HG02642 (cell line): ENCODE measurements at regions not wholly inside any gene's neighbourhood (a gene's known extent, or its start where the extent isn't known, plus 50 kb on each side); places are given as distances from the start of the nearest gene placed in this dataset.

Experiments used
- ATAC-seq: cut with Tn5 transposase; IDR thresholded peaks from one replicate; pipeline ENCODE4 v1.9.1; 2021; ENCODE audit warnings: mild to moderate bottlenecking; ENCODE audit not compliant: unreplicated experiment, poor library complexity

DNA sequence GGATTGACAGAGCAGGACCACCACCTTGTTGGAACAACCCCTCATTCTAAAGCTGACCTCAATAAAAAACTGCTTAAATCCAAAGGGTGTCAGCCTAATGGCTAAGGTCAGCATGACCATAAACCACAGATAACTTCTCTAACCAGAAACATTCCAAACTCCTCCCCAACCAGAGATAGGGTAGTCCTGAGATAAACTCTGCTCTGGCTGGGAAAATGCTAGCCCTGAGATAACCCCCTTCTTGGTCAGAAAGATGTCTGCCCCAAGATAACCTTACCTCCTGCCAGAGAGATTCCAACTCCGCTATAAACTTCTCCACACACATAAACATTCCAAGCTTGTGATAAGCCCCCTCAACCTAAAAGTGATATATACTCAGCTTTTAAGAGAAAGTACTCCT, 364.8 kb upstream of the RBMY1B start:
- ATAC-seq: no peak

DNA sequence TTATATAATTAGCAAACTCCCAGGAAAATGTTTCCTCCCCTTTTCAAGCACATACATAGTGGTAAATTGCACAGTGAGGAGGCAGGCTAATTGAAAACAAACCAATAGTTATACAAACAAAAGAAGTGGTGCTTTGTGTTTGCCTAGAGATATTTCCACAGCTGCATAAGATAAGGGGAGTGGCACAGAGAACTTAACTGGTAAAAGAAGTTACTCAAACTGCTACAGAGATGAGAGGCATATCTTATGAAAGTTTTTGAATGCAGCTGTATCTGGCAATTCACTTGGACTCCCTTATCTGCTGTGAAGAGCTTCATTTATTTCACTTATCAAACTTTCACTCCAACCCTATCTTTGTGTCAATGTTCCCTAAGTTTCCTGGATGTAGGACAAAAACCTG, 361.2 kb upstream of the RBMY1B start:
- no peak for ATAC-seq

DNA sequence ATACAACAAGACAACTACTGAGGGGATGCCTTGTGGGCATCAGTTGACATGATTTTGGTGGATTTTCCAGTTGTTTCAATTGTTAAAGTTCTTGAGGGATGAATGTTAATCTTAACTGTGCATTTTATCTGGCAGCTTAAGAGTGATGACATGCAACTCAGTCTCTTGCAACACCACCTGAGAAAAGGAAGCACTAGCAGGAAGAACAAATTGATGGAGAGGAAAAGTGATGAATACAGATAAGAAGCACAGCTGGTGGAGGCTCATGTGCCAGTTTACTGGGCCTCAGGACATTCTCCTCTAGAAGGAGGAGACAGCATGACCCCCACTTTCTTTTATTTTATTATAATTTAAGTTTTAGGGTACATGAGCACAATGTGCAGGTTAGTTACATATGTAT, 341.3 kb upstream of the RBMY1B start:
- ATAC-seq: no peak

DNA sequence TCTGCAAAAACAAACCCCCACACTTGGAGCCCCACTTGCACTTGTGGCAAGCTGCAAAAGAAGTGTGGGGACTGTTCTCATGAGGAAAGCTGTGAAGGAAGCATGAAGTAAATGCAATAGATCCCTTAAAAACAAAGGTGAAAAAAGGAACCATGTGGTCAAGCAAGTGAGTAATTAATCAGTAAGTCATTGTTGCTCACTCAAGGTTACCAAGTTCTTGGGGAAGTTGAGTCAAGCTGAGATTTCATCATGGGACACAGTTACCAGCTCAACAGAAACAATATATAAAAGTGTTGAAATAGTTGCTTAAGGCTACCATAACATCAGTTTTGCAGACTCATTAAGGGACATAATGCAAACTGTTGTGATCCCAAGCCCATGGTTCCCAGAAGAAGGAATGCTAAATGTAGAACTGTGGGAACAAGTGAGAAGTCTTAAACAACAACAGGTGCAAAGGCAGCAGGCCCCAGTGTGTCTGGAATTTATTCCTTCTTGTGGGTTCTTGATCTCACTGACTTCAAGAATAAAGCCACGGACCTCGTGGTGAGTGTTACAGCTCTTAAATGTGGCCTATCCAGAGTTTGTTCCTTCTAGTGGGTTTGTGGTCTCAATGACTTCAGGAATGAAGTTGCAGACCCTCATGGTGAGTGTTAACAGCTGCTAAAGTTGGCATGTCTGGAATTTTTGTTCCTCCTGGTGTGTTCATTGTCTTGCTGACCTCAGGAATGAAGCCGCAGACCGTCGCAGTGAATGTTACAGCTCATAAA, 336.3 kb upstream of the RBMY1B start:
- ATAC-seq: no peak

DNA sequence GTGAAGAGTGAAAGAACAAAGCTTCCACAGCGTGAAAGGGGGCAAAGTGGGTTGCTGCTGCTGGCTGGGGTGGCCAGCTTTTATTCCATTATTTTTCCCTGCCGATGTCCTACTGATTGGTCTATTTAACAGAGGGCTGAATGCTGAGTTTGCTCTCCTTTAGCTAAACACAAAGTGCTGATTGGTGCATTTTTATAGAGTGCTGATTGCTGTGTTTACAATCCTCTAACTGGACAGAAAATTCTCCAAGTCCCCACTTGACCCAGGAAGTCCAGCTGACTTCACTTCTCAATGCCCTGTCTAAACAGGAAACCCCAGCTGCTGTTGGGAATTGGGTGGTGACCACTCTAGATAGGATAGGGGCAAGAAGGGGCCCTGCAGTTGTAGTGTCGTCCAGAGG, 335.6 kb upstream of the RBMY1B start:
- ATAC-seq: no peak

DNA sequence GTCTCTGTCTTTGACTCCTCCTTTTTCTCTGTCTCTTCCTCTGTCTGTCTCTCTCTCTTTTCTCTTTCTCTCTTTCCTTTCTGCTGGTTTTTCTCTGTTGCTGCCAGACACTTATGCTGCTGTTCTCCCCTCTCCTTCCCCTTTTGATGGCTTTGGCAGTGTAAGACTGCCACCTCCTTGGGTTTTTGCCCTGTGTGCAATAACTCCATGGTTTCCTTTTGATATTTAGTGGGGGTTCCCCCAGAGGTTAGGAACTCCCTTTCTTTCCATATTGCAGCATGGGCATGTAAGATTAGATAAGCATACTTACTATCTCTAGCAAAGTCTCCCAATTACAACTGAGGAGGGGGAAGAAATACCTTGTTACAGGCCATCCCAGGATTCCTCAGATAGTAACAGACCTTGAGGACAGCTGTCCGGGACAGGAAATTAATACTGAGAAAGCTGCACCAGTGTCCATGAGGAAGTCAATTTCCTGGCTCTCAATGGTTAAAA, 333.8 kb upstream of the RBMY1B start:
- ATAC-seq: no peak

DNA sequence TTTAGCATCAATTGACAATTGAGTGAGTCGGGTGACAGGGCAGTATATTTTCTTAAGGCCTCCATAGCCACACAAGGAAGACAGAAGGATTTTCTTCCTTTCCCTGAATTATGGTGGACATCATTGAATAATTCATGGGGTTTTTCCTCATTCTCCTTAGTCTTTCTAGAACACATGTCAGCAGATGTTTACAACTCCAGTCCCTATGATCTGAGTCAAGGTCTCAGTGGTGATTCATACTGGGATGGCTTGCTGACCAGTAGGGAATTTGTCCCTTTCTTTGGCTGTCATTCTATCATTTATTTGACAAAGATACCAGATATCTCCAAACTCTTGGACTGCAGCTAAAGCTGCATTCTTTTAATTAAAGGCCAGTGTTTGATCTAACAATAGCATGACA, 332.9 kb upstream of the RBMY1B start:
- no peak for ATAC-seq

DNA sequence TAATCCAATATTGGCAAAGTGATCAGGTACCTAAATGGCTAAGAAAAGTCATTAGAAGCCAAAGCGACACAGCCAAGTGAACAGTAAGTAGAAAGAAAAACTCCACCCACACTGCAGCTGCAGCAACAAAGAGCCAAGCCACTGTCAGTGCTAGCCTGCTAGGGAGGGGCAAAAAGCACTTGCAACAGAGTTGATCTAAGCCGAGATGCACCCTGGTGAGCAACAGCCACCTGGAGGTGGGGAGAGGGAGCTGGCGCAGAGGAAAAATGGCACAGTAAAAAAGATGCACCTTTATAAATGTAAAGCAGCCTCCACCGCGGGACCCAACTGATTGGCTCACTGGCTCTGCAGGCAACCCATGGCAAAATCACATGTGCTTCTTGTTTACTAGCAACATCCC, 330.2 kb upstream of the RBMY1B start:
- ATAC-seq: no peak

DNA sequence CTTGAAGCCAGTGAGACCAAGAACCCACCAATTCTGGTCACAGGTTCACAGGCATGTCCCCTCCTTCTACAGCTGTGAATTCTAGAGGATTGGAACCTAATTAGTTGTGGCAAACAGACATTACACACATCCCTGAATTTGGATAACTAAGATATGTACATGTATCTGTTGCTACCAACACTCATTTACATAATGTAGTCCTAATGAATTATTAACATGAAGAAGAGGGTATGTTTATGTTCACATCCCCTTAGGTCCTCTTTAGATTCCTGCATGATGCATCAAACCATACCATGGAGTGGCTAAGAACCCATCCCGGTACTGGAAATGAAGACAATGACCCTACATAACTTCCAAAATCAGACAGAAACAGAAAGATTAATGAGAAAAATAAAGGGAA, 326.9 kb upstream of the RBMY1B start:
- ATAC-seq: no peak

DNA sequence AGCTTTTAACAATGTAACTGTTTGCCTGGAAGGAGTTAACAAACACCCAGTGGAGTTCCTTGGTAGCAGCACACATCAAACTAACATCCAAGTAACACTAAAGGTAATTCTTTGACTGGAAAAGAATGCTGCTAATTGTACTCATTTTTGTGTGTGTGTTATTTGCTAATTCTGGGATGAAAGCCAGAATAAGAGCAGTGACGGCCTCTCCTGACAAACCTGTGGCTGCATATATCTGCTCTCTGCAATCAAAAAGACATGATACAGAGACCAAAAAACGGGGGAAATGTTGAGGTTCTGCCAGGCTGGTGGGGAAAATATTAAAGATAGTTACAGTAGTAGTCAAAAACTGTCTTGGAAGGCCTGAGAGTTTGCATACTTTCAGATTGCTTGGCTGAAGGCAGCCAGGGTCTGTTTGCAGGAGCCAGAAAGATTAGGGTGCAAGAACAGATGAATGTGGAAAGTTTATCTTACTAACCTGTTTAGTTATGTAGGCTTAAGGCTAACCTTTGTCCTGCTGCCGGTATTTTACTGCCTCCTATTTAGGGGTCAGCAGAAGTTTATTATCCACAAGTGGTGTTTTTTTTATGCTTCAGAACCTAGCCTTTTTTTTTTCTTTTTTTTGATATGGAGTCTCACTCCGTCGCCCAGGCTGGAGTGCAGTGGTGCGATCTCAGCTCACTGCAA, 325.6 kb upstream of the RBMY1B start:
- ATAC-seq: no peak

DNA sequence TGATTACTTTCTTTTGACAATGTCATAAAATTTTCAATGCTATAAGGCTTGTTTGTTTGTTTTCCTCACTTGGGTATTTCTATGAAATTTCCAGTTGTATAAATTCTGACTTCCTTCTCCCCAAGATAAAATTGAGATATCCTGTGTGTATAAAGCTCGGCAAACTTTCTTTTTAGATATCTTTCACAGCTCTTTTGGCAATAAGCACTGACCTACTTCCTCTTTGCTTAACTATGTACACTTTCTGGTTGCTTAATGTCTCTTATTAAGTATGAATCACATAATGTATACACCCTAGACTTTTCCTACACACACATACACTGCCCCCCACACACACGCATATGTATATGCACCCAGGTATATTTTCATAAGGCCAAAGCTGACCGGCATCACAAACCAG, 318.4 kb upstream of the RBMY1B start:
- no peak for ATAC-seq

DNA sequence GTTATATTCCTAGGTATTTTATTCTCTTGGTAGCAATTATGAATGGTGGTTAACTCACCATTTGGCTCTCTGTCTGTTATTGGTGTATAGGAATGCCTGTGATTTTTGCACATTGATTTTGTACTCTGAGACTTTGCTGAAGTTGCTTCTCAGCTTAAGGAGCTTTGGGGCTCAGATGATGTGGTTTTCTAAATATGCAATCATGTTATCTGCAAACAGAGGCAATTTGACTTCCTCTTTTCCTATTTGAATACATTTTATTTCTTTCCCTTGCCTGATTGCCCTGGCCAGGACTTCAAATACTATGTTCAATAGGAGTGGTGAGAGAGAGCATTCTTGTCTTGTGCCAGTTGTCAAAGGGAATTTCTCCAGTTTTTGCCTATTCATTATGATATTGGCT, 310.9 kb upstream of the RBMY1B start:
- no peak for ATAC-seq

DNA sequence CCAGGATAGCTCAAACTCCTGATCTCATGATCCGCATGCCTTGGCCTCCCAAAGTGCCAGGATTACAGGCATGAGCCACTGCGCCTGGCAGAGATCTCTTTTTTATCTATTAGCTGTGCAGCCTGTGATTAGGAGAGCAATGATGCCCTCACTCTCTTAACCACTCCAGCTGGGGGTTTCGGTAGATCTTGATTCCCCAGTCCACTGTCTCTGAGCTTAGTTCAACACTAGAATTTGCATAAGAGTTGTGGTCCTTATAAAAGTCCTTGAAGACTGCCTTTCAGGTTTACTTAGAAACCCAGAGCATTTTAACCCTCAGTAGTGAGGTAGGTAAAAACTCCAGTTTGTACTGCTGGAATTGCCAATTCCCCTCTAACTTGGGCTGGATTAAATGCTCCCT, 283.3 kb upstream of the RBMY1B start:
- peak; percentile 95 for ATAC-seq

DNA sequence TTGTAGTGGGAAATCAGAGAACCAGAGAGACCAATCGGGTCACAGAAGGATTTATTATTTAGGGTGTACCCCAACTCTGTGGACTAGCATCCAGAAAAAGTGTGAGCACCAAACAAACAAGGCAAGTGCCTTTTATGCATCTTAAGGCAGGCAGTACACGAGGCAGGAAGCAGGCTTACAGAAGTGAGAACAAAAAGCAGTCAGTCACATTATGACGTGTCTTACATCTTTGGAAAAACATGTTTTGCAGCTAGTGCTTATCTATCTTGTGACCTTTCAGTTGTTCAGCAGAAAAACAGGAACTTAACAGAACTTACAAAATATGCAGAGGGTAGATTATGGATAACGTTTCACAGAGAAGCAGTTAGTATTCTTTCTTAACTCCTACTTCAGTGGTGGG, 270.9 kb upstream of the RBMY1B start:
- ATAC-seq: peak; percentile 98

DNA sequence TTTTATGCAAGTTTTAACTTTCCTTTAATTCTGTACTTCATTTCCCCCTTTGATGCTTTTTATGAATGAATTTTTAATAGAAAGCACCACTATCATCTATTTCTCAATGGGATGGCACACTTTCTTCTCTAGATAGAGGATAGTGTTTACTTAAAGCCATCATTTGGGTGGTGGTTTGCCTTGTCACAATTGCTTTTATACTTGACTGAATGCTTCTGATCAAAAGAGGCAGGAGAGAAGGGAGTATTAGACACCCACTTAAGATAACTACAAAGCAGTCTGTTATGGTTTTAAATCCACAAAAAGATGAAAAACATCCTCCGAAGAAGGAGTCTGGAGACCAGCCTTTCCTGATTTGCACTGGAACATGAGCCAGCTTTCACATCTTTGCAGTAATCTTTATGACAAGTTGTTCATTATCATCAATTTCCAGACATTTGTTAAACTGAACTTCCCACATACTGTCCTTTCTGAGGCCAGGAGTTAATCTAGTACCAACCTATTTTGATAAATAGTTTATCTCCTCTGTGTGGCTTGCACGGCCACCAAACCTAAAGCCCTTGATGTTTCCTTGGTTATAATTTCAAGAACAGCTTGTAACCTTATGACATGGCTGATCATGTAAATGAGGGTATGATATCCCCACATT, 270.4 kb upstream of the RBMY1B start:
- no peak for ATAC-seq

DNA sequence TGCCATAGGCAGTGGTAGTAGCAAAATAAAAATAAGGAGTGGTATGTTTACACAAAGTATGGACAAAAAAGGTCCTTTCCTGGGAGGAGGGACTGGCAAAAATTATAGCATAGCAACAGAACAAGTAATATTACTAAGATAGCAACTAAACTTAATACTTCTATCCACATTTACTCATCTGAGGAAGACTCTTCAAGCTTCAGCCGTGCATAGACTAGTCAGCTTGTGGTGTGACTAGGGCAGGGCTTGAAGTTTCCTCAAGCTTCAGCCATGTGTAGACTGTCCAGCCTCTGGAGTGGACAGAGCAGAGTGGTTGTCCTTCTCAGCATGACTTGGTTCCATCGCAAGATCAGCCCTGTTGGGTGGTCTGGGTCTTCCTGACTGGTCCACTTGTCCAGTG, 268.3 kb upstream of the RBMY1B start:
- no peak for ATAC-seq

DNA sequence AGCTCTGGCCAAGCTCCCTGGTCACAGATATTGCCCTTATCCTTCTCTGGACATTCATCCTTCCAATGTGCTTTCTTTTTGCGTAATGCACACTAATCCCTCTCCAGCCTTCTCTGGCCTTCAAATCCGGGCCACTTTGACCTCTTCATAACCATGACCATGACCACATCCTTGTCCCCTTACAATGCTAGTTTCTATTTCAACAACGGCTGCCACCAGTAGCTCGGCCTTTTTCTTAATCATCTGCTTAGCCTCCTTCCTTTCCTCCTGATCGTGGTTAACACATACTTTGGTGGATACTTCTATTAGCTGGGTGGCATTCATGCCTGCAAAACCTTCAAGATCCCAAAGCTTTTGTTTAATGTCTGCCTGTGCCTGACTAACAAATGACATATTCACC, 264.4 kb upstream of the RBMY1B start:
- ATAC-seq: no peak

DNA sequence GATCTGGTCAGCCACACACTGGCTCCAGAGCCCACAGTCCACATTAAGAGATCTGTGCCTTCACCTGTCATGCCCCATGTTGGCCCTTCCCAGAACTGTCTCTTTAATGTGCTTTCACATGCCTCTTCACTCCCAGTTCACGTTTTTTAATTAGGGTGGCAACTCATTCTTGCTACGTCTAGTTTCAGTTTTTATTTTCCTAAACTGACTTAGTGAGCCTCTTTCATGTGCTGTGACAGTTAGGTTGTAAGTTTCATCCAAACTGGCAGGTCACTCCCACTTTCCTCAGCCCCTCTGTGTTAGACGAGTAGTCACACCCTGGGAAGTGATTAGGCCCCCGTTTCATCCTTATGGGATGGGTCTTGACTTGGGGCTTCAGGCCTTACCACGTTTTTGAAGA, 262.5 kb upstream of the RBMY1B start:
- ATAC-seq: no peak

DNA sequence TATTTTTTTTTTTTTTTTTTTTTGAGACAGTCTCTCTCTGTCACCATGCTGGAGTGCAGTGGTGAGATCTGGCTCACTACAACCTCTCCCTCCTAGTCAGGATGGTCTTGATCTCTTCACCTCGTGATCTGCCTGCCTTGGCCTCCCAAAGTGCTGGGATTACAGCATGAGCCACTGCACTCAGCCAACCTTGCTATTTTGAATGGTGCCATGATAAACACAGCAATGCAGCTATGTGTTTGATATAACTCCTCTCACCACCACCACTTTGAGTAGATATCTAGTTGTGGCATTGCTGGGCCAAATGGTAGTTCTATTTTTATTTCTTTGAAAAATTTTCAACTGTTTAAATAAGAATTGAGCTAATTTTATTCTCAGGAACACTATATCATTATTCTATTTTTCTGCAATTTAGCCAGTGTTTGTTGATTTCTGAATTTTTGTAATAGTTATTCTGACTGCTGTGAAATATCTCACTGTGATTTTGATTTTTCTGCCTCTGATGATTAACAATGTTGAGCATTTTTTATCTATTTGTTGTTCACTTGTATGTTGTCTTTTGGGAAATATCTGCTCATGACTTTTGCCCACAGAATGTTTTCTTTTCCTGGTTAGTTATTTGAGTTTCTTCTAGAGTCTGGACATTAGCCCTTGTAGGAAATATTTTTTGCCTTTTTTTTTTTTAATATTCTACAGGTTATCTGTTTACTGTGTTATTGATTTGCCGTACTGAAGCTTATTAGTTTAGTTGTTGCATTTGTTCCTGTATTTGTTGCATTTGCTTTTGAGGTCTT, 257.5 kb upstream of the RBMY1B start:
- ATAC-seq: no peak

DNA sequence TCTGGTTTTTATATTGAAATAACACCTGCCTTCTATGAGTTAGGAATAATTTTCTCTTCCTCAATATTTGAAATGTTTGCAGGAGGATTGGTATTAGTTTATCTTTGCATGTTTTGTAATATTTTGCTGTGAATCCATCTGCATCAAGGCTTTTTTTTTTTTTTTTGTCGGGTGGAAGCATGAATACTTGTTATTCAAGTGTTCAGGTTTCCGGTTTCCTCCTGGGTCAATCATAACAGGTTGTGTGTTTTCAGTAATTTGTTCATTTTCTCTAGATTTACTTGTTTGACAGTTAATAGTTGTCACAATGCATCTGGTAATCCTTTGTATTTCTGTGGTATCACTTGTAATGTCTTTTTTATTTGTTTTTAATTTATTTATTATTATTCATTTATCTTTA, 256.7 kb upstream of the RBMY1B start:
- ATAC-seq: no peak

DNA sequence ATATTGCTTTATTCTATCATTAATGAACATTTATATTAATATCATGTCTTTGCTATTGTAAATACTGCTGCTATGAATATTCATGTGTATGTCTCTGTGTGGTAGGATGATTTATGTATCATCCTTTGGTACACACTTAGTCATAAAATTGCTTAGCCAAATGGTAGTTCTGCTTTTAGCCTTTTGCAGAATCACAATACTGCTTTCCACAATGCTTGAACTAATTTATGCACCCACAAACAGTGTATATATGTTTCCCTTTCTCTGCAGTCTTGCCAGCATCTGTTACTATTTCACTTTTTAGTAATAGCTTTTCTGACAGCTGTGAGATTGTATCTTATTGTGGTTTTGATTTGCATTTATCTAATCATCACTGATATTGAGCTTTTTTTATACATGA, 254.3 kb upstream of the RBMY1B start:
- peak; percentile 88 for ATAC-seq
